NCI-H82 treated with DMSO at 0.1 percent for 48 hours (cell line): ENCODE measurements at regions not wholly inside any gene's neighbourhood (a gene's known extent, or its start where the extent isn't known, plus 50 kb on each side); places are given as distances from the start of the nearest gene placed in this dataset.

Source experiments
- DNase-seq: peaks from one replicate; lab custom pipeline; 2025; ENCODE audit not compliant: unreplicated experiment; lab: John Stamatoyannopoulos, UW

DNA sequence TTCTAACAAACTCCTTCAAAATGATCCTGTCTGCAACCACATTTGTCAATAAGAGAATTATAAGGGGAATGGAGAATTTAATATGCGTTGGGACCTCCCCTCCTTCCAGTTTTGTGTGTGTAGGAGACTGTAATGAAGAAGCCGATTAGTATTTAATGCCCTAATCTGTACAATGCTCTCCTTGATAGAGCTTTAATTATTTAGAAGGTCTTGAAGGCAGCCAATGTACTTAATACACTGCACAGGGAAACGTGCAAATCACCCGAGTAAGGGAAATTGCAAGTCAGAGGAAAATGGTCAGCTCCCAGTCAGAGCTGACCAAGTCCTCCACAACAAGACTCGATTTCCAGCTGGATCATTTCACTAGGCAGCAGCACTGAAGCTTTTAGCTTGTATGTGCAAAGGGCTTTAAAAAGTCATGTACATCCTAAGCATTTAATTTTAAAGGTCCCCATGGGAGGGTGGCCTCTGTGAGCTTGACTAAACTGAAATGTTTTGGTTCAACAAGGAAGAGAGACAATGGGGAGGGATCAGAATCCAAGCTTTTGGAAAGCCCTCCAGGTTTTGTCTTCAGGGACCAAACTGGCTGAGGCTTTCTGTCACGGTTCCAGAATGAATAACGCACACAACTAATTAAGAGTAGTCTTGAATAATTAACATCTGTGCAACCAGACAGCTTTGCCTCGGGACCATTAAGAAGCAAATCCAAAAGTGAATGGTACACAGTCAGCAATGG is 159.8 kb upstream of the MITF start:
- DNase-seq: peak; percentile 42

DNA sequence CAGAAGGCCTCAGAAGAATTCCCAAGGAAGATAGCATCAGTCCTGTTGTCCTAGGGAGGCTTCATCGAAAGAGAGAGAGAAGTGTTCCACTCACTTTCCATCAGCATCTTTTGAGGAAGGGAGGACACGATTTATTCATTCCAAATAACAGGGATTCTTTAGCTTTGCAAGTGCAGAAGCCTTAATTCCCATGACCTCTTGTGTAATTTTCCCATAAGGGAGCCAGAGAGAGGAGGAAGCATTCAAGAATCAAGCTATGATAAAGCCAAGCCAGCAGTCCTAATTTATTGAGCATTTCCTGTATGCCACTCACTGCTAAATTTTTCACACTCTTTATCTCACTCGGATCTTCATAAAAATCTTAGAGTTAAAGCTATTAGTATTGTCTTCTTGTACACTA is 169.7 kb upstream of the MITF start:
- DNase-seq: no peak

DNA sequence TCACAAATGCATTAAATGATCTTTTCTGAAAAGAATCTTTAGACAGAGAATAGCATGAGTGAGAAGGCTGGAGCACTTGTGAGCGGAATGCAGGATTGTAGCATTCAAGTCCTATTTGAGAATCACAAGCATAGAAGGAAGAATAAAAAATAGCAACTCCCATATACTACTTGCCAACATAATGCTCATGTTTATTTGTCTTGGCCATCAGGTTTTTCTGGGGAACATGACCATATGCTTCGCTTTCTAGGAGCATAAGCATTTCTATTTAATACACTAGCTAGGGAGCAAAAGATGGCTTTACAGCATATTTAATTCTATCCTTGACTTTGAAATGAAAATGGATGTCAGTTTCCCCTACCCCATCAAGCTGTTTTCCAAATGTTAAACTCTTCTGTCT is 170.3 kb upstream of the MITF start:
- DNase-seq: no peak

DNA sequence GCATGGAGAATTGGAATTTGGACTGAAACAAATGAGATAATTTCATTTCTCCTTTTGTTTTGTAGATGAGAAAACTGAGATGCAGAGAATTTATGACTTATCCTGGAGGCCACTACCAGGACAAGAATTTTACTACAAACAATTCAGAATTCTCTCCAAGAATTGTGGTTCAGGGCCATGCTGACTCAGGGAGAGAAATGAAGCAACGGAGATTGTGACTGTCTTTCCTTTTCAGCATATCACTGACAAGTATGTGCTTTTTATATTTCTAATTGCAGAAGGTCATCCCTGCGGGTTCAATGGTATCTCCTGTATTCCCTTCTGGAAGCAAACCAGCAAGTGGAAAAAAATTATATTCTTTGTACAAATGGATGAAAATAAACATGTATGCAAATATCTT is 170.8 kb upstream of the MITF start:
- DNase-seq: no peak

DNA sequence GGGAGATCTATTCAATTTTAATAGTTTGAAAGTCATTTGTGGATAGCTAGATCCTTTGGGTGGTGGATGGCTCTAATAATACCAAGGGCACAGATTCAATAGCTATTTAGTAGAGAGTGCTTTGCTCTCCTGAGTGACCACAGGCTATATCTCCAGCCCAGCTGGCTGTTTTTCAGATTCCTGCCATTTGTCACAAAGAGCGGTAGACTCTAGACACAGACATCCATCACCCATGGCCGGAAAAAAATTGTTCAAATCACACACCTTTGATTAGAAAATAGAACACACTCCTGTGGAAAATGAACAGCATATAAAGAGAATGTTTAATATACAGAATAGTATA is 171.6 kb upstream of the MITF start:
- DNase-seq: no peak

DNA sequence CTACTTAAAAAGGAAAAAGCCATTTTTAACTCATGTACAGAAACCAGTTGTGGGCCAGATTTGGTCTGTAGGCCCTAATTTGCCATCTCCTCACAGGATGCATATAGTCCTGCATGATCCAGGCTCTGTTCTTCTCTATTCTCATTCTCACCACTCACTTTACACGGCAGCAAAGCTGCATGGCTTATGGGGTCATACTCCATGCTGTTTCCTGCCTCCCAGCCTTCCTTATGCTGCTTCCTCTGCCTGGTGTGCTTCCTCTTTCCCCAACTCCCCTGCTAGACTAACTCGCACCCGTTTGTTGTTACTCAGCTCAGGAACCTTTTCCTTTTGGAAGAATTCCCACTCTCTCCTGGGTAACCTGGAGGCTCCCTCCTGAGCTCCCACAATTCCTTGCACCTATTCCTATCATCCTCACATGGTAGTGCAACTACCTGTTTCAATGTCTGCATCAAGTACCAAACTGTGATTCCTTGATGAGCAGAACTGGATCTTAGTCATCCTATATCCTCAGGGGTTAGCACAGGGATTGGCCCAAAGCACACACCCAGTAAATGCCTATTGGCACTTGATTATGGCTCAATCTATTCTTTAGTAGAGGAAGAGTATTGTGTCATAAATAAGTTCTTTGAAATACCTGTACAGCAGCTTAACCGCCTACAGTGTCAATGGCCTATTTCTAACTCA is 172.1 kb upstream of the MITF start:
- no peak for DNase-seq

DNA sequence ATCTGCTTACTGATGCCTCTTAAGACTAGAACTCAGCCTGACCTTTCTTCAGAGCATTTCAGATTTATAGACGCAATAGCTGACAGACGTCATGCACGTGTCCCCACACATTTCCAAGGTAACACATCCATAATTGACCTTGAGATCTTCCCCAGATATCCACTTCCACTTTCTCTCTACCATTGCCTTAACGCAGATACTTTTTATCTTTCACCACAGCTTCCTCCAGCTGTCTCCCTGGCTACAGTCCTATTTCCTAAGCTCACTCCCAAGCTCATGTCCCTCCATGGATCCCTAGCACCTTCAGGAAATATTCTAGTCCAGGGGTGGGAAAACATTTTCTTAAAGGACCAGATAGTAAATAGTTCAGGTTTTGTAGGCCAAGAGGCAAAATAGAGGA is 173.0 kb upstream of the MITF start:
- DNase-seq: no peak

DNA sequence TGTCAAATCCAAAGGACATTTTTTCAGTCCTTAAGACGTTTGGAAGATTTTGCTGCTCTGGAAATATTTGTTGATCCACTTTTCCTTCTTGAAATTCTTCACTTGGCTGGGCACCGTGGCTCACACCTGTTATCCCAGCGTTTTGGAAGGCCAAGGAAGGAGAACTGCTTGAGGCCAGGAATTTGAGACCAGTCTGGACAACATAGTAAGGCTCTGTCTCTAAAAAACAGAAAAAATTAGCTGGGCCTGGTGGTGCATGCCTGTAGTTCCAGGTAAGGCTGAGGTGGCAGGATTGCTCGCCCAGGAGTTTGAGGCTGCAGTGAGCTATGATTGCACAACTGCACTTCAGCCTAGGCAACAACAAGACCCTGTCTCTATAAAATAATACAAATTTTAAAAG is 173.9 kb upstream of the MITF start:
- DNase-seq: no peak

DNA sequence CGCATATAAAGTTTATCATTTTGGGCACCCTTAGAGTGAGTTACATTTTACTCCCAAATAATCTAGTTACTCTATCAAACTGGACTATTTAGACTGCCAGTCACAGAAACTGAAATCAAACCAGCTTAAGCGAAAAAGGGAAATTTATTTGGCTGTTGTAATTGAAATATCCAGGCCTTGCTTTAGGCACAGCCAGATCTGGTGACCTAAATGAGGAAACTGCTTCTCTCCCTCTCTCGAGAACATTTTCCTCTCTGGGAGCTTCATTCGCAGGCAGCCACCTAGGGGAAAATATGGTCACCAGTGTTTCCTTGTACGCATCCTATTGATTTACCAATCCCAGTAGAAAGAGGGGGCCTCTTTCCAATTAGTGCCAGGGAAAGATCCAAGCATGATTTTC is 175.3 kb upstream of the MITF start:
- no peak for DNase-seq

DNA sequence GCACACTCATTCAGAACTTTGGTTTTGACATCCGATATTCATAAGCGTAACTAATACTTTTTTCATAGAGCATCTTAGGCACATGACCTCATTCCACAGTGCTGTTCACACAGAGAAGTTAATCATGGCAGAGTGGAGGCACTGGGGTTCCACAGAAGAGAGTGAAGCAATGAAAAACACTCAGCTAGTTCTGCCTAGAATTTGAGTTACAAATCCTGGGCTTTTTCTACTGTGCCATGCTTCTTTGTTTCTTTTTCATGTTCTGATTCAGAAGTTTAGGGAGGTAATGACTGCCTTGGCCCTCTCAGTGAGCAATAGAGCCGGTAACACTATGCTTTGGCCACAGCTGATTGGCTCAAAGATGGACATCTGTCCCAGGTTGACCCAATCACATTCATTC is 176.1 kb upstream of the MITF start:
- no peak for DNase-seq

DNA sequence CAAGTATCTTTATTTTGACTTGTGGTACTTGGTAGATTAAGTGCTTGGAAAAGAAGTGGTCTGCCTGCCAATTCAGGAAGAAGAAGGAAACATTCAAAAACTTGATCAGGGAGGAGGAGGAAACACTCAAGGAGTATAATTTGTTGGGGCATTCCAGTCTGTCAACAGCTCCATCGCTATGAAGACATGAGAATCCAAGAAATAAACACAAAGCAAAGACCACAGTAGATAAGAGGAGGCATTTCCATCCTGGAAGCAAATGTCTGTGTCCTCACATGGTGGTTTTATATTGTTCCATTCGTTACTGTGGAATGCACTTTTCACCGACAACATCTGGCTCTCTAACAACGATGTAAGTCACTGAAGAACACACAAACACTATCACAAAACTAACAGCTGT is 176.1 kb upstream of the FRMD4B start:
- DNase-seq: no peak

DNA sequence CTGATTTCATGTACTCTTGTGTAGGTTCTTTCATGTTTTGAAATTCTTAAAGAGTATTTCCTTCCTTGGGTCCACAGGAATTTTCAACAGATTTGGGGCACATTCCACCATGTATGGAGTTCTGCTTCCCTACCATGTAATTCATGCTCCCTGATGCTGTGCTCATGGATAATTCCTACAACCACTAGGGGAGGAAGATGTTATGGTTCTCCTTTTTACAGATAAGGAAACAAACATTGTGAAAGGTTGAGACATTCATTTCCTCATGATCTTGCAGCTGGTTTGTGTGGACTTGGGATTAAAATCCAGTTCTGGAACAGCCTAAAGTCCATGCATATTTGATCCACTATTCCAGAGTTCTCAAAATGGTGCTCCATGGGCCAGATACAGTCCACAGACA is 174.9 kb upstream of the FRMD4B start:
- no peak for DNase-seq

DNA sequence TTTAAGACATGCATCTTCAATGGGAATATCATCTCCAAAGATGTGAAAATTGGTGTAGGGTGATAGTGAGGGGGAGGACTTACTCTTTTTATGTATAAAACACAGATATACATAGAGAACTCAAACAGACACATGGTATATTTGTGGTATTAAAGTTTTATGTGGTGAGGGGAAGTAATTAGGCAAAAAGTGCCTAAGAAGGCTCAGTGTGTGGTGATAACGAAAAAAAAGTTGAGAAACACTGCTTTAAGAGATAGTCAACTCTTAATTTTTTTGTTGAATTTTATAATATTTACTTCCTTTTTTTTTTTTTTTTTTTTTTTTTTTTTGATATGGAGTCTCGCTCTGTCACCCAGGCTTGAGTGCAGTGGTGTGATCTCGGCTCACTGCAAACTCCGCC is 174.2 kb upstream of the FRMD4B start:
- no peak for DNase-seq

DNA sequence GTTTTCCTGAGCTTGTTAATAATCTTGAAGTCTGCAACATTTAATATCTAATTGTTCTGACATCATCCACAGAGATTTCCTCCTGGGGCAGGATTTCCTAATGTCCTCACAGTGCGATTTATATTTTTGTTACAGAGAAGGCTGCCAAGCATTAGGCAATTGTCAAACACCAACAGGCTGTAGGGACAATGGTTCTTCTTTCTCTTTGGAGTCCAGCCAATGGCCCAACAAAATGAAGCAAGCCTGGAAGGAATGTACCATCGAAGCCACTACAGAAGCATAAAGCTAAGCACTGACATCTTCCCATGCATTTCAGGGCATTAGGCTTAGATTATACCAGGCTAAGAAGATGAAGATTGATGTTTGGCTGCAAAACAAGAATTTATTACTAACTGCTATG is 173.0 kb upstream of the FRMD4B start:
- no peak for DNase-seq

DNA sequence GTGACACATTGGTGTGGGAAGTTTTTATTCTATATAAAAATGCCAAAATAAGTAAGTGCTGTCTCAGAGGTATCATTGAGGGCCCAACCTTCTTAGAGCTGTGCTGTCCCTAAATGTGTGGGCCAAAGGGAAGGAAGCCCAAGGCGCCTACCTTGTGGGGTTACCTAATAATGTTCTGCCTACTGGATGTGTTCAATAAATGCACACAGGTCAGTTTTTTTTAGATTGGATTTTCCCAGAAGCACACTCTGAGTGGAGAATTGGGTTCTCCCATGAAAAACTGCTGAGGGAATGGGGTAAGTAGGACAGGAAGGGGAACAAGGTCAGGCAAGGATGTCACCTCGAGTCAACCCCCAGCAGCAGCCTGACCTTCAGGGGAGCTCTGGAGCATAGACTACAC is 168.7 kb upstream of the FRMD4B start:
- no peak for DNase-seq

DNA sequence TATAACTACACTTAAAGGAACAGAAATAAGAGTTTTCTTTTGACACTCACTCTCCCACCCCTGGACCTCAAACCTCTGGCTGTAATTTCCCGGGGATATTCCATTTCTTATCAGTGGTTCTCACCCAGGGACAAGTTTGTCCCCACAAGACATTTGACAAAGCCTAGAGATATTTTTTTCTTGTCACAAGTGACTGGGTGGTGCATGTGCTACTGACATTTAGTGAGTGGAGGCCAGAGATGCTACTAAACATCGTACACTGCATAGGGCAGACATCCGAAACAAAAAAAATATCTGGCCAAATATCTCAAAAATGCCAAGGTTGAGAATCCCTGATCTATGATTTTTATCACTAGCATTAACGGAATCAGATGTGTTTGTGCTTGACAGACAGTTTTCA is 168.0 kb upstream of the FRMD4B start:
- DNase-seq: no peak

DNA sequence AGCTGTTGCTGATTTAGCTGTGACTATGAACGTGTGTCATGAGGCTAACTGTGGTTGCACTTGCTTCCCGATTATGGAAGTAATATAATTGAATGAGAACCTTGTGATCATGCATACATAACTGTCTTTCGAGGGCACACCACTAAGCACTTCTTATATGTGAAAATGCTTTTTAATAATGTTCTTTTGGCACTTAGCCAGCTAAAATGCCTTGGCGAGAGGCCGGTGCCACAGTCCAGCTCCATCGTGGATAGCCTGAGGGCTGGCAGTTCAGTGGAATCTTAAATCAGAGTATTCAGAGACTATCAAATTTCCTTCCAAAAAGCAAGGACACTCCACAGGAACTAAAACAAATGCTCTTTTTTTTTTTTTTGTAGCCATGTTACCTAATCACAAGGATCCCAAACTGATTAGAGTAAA is 161.6 kb upstream of the FRMD4B start:
- DNase-seq: no peak

DNA sequence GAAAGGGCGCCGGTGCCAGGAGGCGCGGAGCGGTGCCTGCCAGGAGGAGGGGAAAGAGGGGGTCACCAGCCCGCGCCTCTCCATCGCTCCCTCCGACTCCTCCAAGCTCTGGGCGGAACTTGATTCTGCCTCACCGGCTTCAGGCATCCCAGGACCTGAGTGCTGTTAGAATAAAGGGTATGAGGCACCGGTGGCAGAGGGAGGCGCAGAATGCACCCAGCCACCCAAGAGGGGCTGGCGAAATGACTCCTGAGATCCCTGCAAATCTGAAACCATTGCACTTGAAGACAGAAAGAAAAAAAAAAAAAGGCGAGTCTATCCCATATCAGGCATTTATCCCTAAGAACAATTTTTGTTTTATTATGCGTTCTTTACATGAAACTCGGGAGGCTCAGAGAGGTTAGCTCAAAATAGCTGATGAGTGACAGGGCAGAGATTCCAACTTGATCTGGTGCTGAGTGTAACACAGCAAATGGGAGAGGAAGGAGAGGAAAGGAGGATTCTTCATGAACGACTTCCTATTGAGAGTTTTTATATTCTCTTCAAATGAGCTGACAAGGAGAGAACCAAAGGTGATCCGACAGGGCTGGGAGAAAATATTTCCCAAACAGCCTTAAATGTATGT is 157.0 kb upstream of the FRMD4B start:
- DNase-seq: no peak

DNA sequence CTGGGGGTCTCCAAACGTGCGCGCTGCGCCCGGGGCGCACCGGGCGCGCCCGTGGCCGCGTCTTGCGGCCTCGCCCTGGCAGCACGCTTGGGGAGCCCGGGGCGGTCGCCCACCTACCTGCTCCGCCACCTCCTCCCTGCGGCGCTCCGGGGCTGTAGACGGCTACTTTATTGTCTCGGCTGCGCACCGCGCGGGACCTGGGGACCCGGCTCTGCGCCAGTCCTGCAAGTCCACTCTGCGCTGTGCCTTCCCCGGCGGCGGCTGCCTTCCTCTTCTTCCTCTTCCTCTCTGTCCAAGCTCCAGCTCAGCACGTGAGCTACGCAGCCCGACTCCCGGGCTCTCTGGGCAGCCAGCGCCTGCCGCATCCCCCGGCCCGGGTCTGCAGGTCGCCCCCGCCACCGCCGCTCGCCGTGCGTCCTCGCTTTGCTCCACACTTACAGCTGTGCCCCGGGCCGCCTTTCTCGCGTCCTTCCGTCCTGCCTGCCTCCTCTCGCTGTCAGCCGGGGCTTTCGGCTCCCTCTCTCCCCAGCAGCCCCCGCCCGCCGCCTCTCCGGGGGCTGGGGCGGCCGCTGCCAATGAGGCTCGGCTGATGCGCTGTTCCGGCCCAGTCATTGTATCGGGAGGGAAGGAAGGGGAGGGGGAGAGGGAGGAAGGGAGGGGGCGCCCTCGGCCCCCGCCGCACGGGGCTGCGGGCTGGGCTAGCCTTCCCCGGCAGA is 156.4 kb upstream of the FRMD4B start:
- no peak for DNase-seq

DNA sequence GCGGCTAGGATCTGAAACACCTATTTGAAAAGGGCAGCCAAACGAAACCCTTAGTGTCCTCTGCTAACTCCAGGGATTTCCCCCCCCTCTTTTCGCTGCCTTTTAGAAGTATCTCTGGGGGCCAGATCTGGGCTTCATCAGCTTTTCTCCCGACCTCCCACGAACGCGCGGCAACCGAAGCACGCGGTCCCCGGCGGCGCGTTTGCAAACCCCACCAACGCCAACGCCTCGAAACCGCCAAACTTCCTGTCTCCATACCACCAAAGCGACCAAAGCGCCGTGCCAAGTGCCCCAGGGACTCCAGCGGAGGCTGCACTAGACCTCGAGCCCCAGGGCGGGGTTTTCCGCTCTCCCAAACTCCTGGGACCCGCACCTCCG is 155.8 kb upstream of the FRMD4B start:
- no peak for DNase-seq

DNA sequence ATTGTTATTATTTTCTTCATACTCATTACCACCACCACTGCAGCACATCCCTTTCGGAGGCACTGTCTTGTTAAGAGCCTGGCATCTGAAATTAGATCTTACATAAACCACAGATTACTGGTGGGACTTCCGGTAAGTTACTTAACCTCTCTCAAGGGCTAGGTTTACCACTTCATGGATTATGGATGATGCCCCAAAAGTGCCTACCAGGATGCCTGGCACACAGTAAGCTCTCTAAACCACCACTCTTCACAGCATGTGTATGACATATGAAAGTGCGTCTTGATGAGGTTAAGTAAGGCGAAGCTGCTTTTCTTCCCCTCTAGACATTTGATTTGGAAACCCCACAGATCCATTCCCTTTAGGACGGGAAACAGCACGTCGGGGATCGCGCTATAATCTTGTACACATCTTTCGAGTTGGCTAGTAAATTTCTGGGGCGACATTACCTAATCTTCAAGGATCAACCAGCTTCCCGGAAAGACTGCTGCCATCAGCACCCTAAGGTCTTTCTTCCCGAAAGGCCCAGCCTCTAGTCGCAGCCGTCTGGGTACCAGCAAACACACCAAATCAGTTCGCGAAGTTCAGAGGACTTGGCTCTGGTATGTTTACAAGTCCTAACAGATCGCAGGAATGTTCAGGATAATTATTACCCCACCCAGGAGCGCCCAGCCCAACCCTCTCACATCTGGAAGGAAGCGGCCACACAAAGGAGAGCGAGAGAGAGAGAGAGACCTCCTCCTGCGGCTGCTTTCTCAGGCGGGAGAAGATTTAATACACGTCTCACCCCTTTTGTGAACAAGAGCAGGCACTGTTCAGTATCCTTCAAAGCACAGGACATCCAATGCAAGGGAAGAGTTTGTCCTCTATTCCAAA is 155.1 kb upstream of the FRMD4B start:
- DNase-seq: no peak
